CD4-positive, alpha-beta T cell treated with Interleukin-17A for 1 hour (primary cell): ENCODE measurements at regions not wholly inside any gene's neighbourhood (a gene's known extent, or its start where the extent isn't known, plus 50 kb on each side); places are given as distances from the start of the nearest gene placed in this dataset.

Experiments
- DNase-seq: peaks from one replicate; pipeline ENCODE4 v3.0.0-alpha.2; 2020

- no peak for DNase-seq
Measured at GRCh38 chr5:171632616-171633015, 153.0 kb upstream of the SMIM23 start.

GRCh38 chr5:171633776-171634470, 151.7 kb upstream of the SMIM23 start:
- DNase-seq, result peak; percentile 19

GRCh38 chr5:171634511-171634910, 151.1 kb upstream of the SMIM23 start:
- no peak for DNase-seq

GRCh38 chr5:171635028-171635427, 150.6 kb upstream of the SMIM23 start:
- DNase-seq, result no peak

GRCh38 chr5:171635561-171636245, 149.9 kb upstream of the SMIM23 start:
- no peak for DNase-seq

GRCh38 chr5:171637811-171638210, 147.8 kb upstream of the SMIM23 start:
- DNase-seq, result no peak

- no peak for DNase-seq
Measured at GRCh38 chr5:171639205-171639621, 146.4 kb upstream of the SMIM23 start.

- no peak for DNase-seq
Measured at GRCh38 chr5:171639966-171640365, 145.7 kb upstream of the SMIM23 start.

GRCh38 chr5:171640480-171640879, 145.1 kb upstream of the SMIM23 start:
- DNase-seq, result no peak

GRCh38 chr5:171641891-171642290, 143.7 kb upstream of the SMIM23 start:
- no peak for DNase-seq

GRCh38 chr5:171642894-171643293, 142.7 kb upstream of the SMIM23 start:
- no peak for DNase-seq

- DNase-seq, result no peak
Measured at GRCh38 chr5:171644536-171644935, 141.1 kb upstream of the SMIM23 start.

GRCh38 chr5:171646102-171647042, 139.2 kb upstream of the SMIM23 start:
- no peak for DNase-seq

GRCh38 chr5:171647043-171647903, 138.3 kb upstream of the SMIM23 start:
- no peak for DNase-seq

- no peak for DNase-seq
Measured at GRCh38 chr5:171647904-171648260, 137.7 kb upstream of the SMIM23 start.

- no peak for DNase-seq
Measured at GRCh38 chr5:171648279-171649074, 137.1 kb upstream of the SMIM23 start.

- DNase-seq, result no peak
Measured at GRCh38 chr5:171649075-171649401, 136.6 kb upstream of the SMIM23 start.

GRCh38 chr5:171650597-171650996, 135.0 kb upstream of the SMIM23 start:
- DNase-seq, result no peak

GRCh38 chr5:171651102-171651501, 134.5 kb upstream of the SMIM23 start:
- no peak for DNase-seq

- no peak for DNase-seq
Measured at GRCh38 chr5:171654881-171655280, 130.7 kb upstream of the SMIM23 start.

- DNase-seq, result no peak
Measured at GRCh38 chr5:171657473-171657872, 128.1 kb upstream of the SMIM23 start.

- DNase-seq, result no peak
Measured at GRCh38 chr5:171659896-171660295, 125.7 kb upstream of the SMIM23 start.
